Aorta (tissue), 5 donors: ENCODE measurements at regions not wholly inside any gene's neighbourhood (a gene's known extent, or its start where the extent isn't known, plus 50 kb on each side); places are given as distances from the start of the nearest gene placed in this dataset.
"Not testable (repeated sequence)": the region's sequence is repeated elsewhere in the genome, so short reads cannot be mapped to it uniquely, and the experiment has no call there.

Source experiments
- ATAC-seq: fragments of 200-7000 bp; cut with Tn5 transposase; one replicate; pipeline ENCODE4 v1.9.1; 2022; ENCODE audit warnings: moderate library complexity; ENCODE audit not compliant: low FRiP score
- DNase-seq, 2 donors: peaks; one replicate each; pipeline ENCODE4 v3.0.0-alpha.2; 2020
- H3K27ac ChIP-seq, 2 donors: one replicate each; pipeline ENCODE4 v1.5.1; 2013; ENCODE audit warnings: low read length in 2 of 2, mild to moderate bottlenecking in 2 of 2, moderate library complexity in 2 of 2, control low read depth in 1 of 2, inconsistent platforms in 1 of 2, low read depth in 1 of 2
- H3K27me3 ChIP-seq, 2 donors: one replicate each; pipeline ENCODE4 v1.6.1; 2013; ENCODE audit warnings: control low read depth in 1 of 2, low read length in 1 of 2, mild to moderate bottlenecking in 1 of 2, moderate library complexity in 1 of 2; ENCODE audit not compliant: insufficient read depth in 2 of 2, control insufficient read depth in 1 of 2
- H3K36me3 ChIP-seq, 2 donors: one replicate each; pipeline ENCODE4 v1.6.1; 2013; ENCODE audit warnings: control low read depth in 1 of 2, low read length in 1 of 2, mild to moderate bottlenecking in 1 of 2; ENCODE audit not compliant: insufficient read depth in 2 of 2, control insufficient read depth in 1 of 2
- H3K4me1 ChIP-seq, 2 donors: one replicate each; pipeline ENCODE4 v1.6.1; 2013; ENCODE audit warnings: low read length in 2 of 2, control low read depth in 1 of 2, mild to moderate bottlenecking in 1 of 2, moderate library complexity in 1 of 2; ENCODE audit not compliant: insufficient read depth in 2 of 2, control insufficient read depth in 1 of 2
- H3K4me3 ChIP-seq, 2 donors: one replicate each; pipeline ENCODE4 v1.5.1; 2013; ENCODE audit warnings: low read length in 2 of 2, control low read depth in 1 of 2, mild to moderate bottlenecking in 1 of 2
- H3K9me3 ChIP-seq: one replicate; pipeline ENCODE4 v1.6.1; 2013; ENCODE audit warnings: mild to moderate bottlenecking, low read length; ENCODE audit not compliant: control insufficient read depth
- WGBS, 2 donors: extraction: QIAGEN DNeasy Blood & Tissue Kit; methylation state at CpG; one replicate each; pipeline ENCODE4 v1.1.7; 2013; 5-methylcytosine and 5-hydroxymethylcytosine counted together
- intact Hi-C, 2 donors: fragments of 100-400 bp; cut with DNase I; formaldehyde crosslinking; loops; one replicate each; pipeline versions ENCODE4 v1.14.2 to v1.15.0; 2022
- donor health status: healthy with polysubstance abuse.
- donor health status: Bipolar disorder and iron deficiency.
- donor health status: DM: no; HTN: no; CAD: no.
- donor health status: DM: no; HTN: no; CAD: no.
- donor health status: DM: yes; HTN: yes; CAD: no.

DNA sequence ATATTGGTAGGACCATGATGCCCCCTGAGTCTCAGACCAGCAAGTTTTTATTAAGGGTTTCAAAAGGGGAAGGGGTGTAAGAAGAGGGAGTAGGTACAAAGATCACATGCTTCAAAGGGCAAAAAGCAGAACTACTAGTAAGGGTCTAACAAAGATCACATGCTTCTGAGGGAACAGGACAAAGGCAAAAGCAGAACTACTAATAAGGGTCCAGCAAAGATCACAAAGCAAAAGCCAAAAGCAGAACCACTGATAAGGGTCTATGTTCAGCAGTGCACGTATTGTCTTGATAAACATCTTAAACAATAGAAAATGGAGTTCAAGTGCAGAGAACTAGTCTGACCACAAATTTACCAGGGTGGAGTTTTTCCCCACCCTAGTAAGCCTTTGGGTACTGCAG, 151.3 kb downstream of the DEFB131A start:
- H3K9me3 ChIP-seq, intact Hi-C loops, DNase-seq, H3K27me3 ChIP-seq, H3K4me3 ChIP-seq, ATAC-seq, H3K27ac ChIP-seq, H3K4me1 ChIP-seq, H3K36me3 ChIP-seq: not testable (repeated sequence)
- WGBS, 2 donors, result 37 to 56% methylated on average over 1 of the region's 1 CpG

DNA sequence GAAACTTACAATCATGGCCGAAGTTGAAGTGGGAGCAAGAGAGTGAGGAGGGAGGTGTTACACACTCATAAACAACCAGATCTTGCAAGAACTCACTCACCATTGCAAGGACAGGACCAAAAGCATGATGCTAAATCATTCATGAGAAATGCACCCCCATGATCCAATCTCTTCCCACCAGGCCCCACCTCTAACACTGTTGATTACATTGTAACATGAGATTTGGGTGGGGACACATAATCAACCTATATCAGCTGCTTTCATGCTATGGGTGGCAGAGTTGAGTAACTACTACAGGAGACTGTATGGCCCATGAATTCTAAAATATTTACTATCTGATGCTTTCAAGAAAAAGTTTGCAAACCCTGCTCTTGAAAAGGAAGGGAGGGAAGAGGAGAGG, 155.1 kb downstream of the DEFB131A start:
- H3K36me3 ChIP-seq, result no peaks in the 10 kb centered on the region
- no peak overlapping the region for H3K4me3 ChIP-seq
- no peaks in the 10 kb centered on the region for H3K9me3 ChIP-seq
- no peaks in the 10 kb centered on the region for H3K27me3 ChIP-seq
- ATAC-seq (no peak), DNase-seq (no peak)
- 91 to 98% methylated on average over 1 of the region's 1 CpG for WGBS, 2 donors
- no peak overlapping the region for H3K27ac ChIP-seq
- intact Hi-C loops, result no loop called here
- H3K4me1 ChIP-seq, result no peaks in the 10 kb centered on the region

DNA sequence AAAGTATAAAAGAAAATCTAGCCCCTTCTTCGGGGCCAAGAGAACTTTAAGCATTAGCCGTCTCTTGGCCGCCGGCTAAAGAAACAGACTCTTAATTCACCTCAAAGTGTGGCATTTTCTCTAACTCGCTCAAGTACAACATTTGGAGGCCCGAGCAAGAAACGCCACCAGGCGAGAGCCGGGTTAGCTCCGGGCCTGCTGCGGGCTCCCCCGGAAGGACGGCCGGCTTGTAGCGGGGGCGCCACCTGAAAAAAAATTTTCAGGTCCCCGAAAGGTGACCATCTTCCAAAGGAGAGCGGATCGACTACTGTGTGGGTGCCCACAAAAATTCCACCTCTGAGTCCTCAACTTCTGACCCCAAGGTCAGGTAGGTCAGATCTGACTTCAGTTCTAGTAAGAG, 156.0 kb downstream of the DEFB131A start:
- intact Hi-C loops, result no loop called here
- Histone ChIP-seq H3K9me3 (no peaks in the 10 kb centered on the region), H3K4me1 (no peaks in the 10 kb centered on the region), H3K27ac (no peak overlapping the region), H3K27me3 (no peaks in the 10 kb centered on the region), H3K36me3 (no peaks in the 10 kb centered on the region), H3K4me3 (no peak overlapping the region)
- DNase-seq (no peak), ATAC-seq (no peak)
- 89 to 92% methylated on average over 19 of the region's 19 CpGs for WGBS, 2 donors

DNA sequence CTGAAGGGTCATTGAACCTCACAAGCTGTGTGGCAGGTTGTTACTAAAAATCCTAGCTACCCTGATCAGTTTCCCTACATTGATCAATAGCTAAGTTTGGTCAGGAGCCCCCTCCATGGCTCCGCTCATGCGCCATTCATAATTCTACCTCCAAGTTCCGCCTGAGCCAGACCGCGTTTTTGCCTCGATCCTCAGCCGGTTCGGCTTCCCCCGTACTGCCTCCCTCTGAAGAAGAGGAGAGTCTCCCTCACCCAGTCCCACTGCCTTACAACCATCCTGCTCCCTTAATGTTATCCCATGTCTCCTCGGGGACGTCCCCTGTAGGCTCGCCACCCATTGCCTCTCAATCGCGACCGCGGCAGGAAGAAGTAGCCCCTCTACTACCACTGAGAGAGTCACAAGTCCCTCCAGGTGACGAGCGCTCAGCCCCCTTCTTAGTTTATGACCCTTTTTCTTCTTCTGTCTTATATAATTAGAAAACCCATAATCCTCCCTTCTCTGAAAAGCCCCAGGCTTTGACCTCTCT, 158.2 kb downstream of the DEFB131A start:
- intact Hi-C loops, result no loop called here
- H3K27me3 ChIP-seq, result no peaks in the 10 kb centered on the region
- 81 to 82% methylated on average over 18 of the region's 18 CpGs for WGBS, 2 donors

DNA sequence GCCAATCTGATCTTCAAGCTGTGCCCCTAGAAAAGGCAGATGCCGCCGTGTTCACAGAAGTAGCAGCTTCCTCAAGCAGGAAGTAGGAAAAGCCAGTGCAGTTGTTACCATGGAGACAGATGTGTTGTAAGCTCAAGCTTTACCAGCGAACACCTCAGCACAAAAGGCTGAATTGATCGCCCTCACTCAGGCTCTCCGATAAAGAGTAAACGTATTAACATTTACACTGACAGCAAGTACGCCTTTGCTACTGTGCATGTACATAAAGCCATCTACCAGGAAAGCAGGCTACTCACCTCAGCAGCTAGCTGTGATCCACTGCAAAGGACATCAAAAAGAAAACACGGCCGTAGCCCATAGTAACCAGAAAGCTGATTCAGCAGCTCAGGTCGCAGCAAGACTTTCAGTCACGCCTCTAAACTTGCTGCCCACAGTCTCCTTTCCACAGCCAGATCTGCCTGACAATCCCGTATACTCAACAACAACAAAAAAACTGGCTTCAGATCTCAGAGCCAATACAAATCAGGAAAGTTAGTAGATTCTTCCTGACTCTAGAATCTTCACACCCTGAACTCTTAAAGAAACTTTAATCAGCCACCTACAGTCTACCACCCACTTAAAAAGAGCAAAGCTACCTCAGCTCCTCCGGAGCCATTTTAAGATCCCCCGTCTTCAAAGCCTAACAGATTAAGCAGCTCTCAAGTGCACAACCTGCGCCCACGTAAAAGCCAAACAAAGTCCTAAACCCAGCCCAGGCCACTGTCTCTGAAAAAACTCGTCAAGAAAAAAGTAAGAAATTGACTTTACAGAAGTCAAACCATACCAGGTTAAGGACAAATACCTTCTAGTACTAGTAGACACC, 160.0 kb downstream of the DEFB131A start:
- H3K4me1 ChIP-seq, ATAC-seq, intact Hi-C loops, H3K9me3 ChIP-seq, H3K27ac ChIP-seq, H3K4me3 ChIP-seq, DNase-seq, H3K36me3 ChIP-seq, H3K27me3 ChIP-seq: not testable (repeated sequence)
- 30 to 32% methylated on average over 17 of the region's 17 CpGs for WGBS, 2 donors

More for the DNA sequence above, 158.2 kb downstream of the DEFB131A start:
- no peak for DNase-seq
- no peak overlapping the region for H3K27ac ChIP-seq
- ATAC-seq, result no peak
- H3K4me1 ChIP-seq, result no peaks in the 10 kb centered on the region
- no peak overlapping the region for H3K4me3 ChIP-seq
- no peaks in the 10 kb centered on the region for H3K9me3 ChIP-seq
- H3K36me3 ChIP-seq, result no peaks in the 10 kb centered on the region

DNA sequence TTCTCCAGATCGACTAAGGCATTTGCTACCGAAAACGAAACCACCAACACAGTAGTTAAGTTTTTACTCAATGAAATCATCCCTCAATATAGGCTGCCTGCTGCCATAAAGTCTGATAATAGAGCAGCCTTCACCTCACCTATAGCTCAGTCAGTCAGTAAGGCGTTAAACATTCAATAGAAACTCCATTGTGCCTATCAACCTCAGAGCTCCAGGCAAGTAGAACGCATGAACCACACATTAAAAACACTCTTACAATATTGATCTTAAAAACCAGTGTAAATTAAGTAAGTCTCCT, 160.6 kb downstream of the DEFB131A start:
- ATAC-seq, DNase-seq, intact Hi-C loops, H3K36me3 ChIP-seq, H3K4me1 ChIP-seq, H3K27ac ChIP-seq, H3K4me3 ChIP-seq, H3K9me3 ChIP-seq, H3K27me3 ChIP-seq: not testable (repeated sequence)
- WGBS, 2 donors, result 61 to 76% methylated on average over 5 of the region's 5 CpGs

DNA sequence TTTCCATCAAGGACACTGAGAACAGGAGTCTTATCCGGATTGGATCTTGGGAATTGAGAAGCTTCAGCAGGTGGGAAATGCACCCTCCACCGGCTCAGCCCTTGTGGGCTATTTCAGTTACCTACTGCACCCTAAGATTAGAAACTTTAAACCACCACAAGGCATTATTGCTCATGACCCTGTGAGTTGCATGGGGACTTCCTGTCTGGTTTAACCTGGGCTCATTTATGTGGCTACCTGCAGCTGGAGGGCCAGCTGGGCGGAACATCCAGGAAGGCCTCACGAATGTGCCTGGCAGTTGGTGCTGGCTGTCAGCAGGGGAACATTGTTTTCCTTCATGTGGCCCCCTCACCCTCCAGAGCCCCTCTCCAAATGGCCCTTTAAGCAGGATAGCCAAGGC, 164.1 kb downstream of the DEFB131A start:
- 87 to 91% methylated on average over 4 of the region's 4 CpGs for WGBS, 2 donors
- Histone ChIP-seq H3K4me1 (no peaks in the 10 kb centered on the region), H3K9me3 (no peaks in the 10 kb centered on the region), H3K27me3 (no peaks in the 10 kb centered on the region), H3K36me3 (no peaks in the 10 kb centered on the region), H3K4me3 (no peak overlapping the region), H3K27ac (no peak overlapping the region)
- ATAC-seq (no peak), DNase-seq (no peak)
- intact Hi-C loops, result no loop called here

DNA sequence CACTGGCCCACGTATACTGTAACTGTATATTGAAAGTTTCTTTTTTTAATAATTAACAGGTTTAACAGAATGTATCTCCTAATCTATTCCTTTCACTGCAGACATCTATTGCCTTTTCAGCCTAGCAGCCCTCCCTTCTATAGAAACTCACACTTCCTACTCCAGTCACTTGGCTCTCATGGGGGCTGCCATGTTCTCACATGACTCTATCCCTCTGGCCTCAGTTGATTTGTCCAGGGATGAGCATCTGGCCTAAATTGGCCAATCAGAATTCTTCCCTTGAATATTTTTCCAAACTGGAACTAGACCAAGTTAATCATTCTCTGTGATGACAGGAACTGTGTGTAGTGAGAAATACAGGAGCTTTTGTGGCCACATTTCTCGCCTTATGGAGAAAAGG, 166.1 kb downstream of the DEFB131A start:
- WGBS, 2 donors, result 72% methylated on average over 2 of the region's 2 CpGs
- H3K4me1 ChIP-seq, H3K27me3 ChIP-seq, intact Hi-C loops, H3K9me3 ChIP-seq, H3K36me3 ChIP-seq, H3K27ac ChIP-seq, DNase-seq, ATAC-seq, H3K4me3 ChIP-seq: not testable (repeated sequence)

DNA sequence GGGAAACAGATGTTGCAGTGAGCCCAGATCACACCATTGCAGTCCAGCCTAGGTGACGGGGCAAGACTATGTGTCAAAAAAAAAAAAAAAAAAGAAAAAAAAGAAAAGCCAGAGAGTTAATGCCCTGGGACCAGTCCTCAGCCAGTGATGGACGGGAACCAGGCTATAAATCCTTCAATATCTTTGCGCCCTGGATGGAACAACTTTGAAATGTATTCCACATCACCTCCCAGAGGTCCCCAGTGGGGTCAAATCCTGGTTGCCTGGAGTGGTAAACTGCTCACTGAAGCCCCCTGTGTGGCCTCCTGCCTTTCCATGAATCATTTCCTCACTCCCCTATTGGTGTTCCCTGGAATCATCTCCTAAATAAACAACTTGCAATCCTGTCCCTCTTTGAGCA, 166.9 kb downstream of the DEFB131A start:
- no peaks in the 10 kb centered on the region for H3K27me3 ChIP-seq
- H3K4me1 ChIP-seq, result no peaks in the 10 kb centered on the region
- 15 to 21% methylated on average over 3 of the region's 3 CpGs for WGBS, 2 donors
- no peak for DNase-seq
- ATAC-seq, result no peak
- H3K36me3 ChIP-seq, result no peaks in the 10 kb centered on the region
- H3K9me3 ChIP-seq, result no peaks in the 10 kb centered on the region
- no peak overlapping the region for H3K27ac ChIP-seq
- intact Hi-C loops, result no loop called here
- H3K4me3 ChIP-seq, result no peak overlapping the region
